SK-N-SH (cell line): ENCODE measurements at regions not wholly inside any gene's neighbourhood (a gene's known extent, or its start where the extent isn't known, plus 50 kb on each side); places are given as distances from the start of the nearest gene placed in this dataset.

Experiments used
- CTCF ChIA-PET: fragments of 300-600, 350-600 bp; formaldehyde crosslinking; extraction: SDS; loops from one replicate; lab custom pipeline; 2021; lab: Yijun Ruan, JAX
- POLR2A ChIA-PET: fragments of 350-600 bp; sonication (Branson Sonifier 250); formaldehyde crosslinking; extraction: SDS; loops from one replicate; lab custom pipeline; 2020; ENCODE audit warnings: antibody characterized with exemption, inconsistent platforms; lab: Yijun Ruan, JAX
- DNase-seq: peaks from one replicate; pipeline ENCODE4 v3.0.0; 2012
- H2AFZ ChIP-seq: fragments of 200-600 bp; sonication (generic); 2 replicates; pipeline ENCODE4 v1.8.1; 2016; ENCODE audit warnings: antibody characterized with exemption, mild to moderate bottlenecking, low read depth
- H3F3A ChIP-seq: fragments of 200-600 bp; sonication (generic); replicated peaks from 2 replicates; pipeline ENCODE3; 2016; ENCODE audit warnings: antibody characterized with exemption, mild to moderate bottlenecking; ENCODE audit not compliant: insufficient read depth
- H3K27ac ChIP-seq, 2 experiments: fragments of 200-500 bp in 1 of 2; fragments of 200-600 bp in 1 of 2; sonication (Bioruptor generic) in 1 of 2; sonication (generic), shearing (Covaris generic) in 1 of 2; 2 replicates each; pipeline versions ENCODE4 v1.5.1 to v1.6.1; 2014 to 2016; ENCODE audit warnings: low read depth in 2 of 2, inconsistent platforms in 1 of 2, low read length in 1 of 2, mild to moderate bottlenecking in 1 of 2, mixed read lengths in 1 of 2
- H3K27me3 ChIP-seq: fragments of 200-600 bp; sonication (generic), shearing (Covaris generic); 2 replicates; pipeline ENCODE4 v1.6.1; 2016; ENCODE audit warnings: mixed run types; ENCODE audit not compliant: insufficient read depth
- H3K36me3 ChIP-seq, 2 experiments: fragments of 200-500 bp in 1 of 2; fragments of 200-600 bp in 1 of 2; sonication (Bioruptor generic) in 1 of 2; sonication (generic) in 1 of 2; replicated peaks in 1 of 2; 2 replicates each; pipeline versions ENCODE3 to v1.5.1; 2014 to 2016; ENCODE audit warnings: low read length in 1 of 2, mild to moderate bottlenecking in 1 of 2; ENCODE audit not compliant: insufficient read depth in 2 of 2, control insufficient read depth in 1 of 2
- H3K4me1 ChIP-seq, 2 experiments: fragments of 200-500 bp in 1 of 2; fragments of 200-600 bp in 1 of 2; sonication (Bioruptor generic) in 1 of 2; sonication (generic), shearing (Covaris generic) in 1 of 2; 2 replicates each; pipeline versions ENCODE4 v1.5.1 to v1.6.1; 2014 to 2016; ENCODE audit warnings: low read depth in 1 of 2, low read length in 1 of 2, mixed run types in 1 of 2; ENCODE audit not compliant: insufficient read depth in 2 of 2, control insufficient read depth in 1 of 2
- H3K4me2 ChIP-seq: fragments of 200-600 bp; sonication (generic), shearing (Covaris generic); 2 replicates; pipeline ENCODE4 v1.6.1; 2017; ENCODE audit warnings: mixed run types
- H3K4me3 ChIP-seq, 2 experiments: fragments of 200-500 bp in 1 of 2; fragments of 200-600 bp in 1 of 2; sonication (Bioruptor generic) in 1 of 2; sonication (generic), shearing (Covaris generic) in 1 of 2; 2 replicates each; pipeline versions ENCODE4 v1.5.1 to v1.8.1; 2014 to 2016; ENCODE audit warnings: low read depth in 2 of 2, inconsistent platforms in 1 of 2, low read length in 1 of 2, mild to moderate bottlenecking in 1 of 2, mixed read lengths in 1 of 2, moderate library complexity in 1 of 2
- H3K79me2 ChIP-seq: fragments of 200-600 bp; sonication (generic); 2 replicates; pipeline ENCODE4 v1.8.1; 2017; ENCODE audit warnings: mild to moderate bottlenecking; ENCODE audit not compliant: insufficient read depth
- H3K9ac ChIP-seq: fragments of 200-600 bp; sonication (generic); 2 replicates; pipeline ENCODE4 v1.6.1; 2017; ENCODE audit warnings: mixed run types
- H3K9me2 ChIP-seq: fragments of 200-600 bp; sonication (generic); 2 replicates; pipeline ENCODE4 v1.6.1; 2017; ENCODE audit warnings: mixed run types
- H3K9me3 ChIP-seq: fragments of 200-600 bp; sonication (generic); 2 replicates; pipeline ENCODE4 v1.6.1; 2017; ENCODE audit warnings: mixed run types, mild to moderate bottlenecking, moderate library complexity
- H4K20me1 ChIP-seq: fragments of 200-600 bp; sonication (generic); 2 replicates; pipeline ENCODE4 v1.6.1; 2017; ENCODE audit warnings: mild to moderate bottlenecking, mixed run types; ENCODE audit not compliant: insufficient read depth
- CHD2 ChIP-seq: fragments of 150-350 bp; IDR thresholded peaks from 2 replicates; pipeline ENCODE4 v1.6.1; 2018; ENCODE audit warnings: low read length; ENCODE audit not compliant: partially characterized antibody
- CTCF ChIP-seq: fragments of 200-600 bp; sonication (generic); IDR thresholded peaks from 2 replicates; pipeline ENCODE4 v1.6.1; 2017; ENCODE audit warnings: antibody characterized with exemption, mild to moderate bottlenecking, moderate library complexity
- ELF1 ChIP-seq: IDR thresholded peaks from 2 replicates; pipeline ENCODE4 v1.4.0; 2012
- EP300 ChIP-seq, 2 experiments: IDR thresholded peaks; 2 replicates each; pipeline versions ENCODE4 v1.4.0 to v1.6.1; 2012; ENCODE audit warnings: borderline replicate concordance in 1 of 2, low read depth in 1 of 2, low read length in 1 of 2
- FOXM1 ChIP-seq: IDR thresholded peaks from 2 replicates; pipeline ENCODE4 v1.4.0; 2012; ENCODE audit warnings: low read depth, mild to moderate bottlenecking
- GATA2 ChIP-seq: sonication (generic); formaldehyde crosslinking; IDR thresholded peaks from 2 replicates; pipeline ENCODE4 v1.5.0; 2020; ENCODE audit warnings: mild to moderate bottlenecking, missing genetic modification reagents
- MEF2A ChIP-seq: IDR thresholded peaks from 2 replicates; pipeline ENCODE4 v1.4.0; 2012; ENCODE audit warnings: low read depth, borderline replicate concordance
- MXI1 ChIP-seq: IDR thresholded peaks from 2 replicates; pipeline ENCODE4 v1.6.1; 2012; ENCODE audit warnings: mild to moderate bottlenecking, low read depth, low read length, improper control_type of control experiment
- NRF1 ChIP-seq: IDR thresholded peaks from 2 replicates; pipeline ENCODE4 v1.6.1; 2012; ENCODE audit warnings: low read depth, mild to moderate bottlenecking, low read length
- POLR2AphosphoS5 ChIP-seq: IDR thresholded peaks from 2 replicates; pipeline ENCODE4 v1.6.1; 2012; ENCODE audit warnings: low read depth, low read length
- RAD21 ChIP-seq: IDR thresholded peaks from 2 replicates; pipeline ENCODE4 v1.6.1; 2012; ENCODE audit warnings: mild to moderate bottlenecking, low read length
- SMC3 ChIP-seq: IDR thresholded peaks from 2 replicates; pipeline ENCODE4 v1.6.1; 2012; ENCODE audit warnings: low read depth, low read length, improper control_type of control experiment
- TAF1 ChIP-seq: IDR thresholded peaks from 2 replicates; pipeline ENCODE4 v1.6.1; 2012; ENCODE audit warnings: low read depth, mild to moderate bottlenecking, low read length, moderate library complexity, borderline replicate concordance
- TEAD4 ChIP-seq: IDR thresholded peaks from 2 replicates; pipeline ENCODE4 v1.4.0; 2012; ENCODE audit warnings: mild to moderate bottlenecking, borderline replicate concordance; ENCODE audit not compliant: insufficient read depth
- USF2 ChIP-seq: fragments of 150-350 bp; IDR thresholded peaks from 2 replicates; pipeline ENCODE4 v1.6.1; 2017; ENCODE audit warnings: antibody characterized with exemption, low read length, low read depth, borderline replicate concordance
- ZBTB33 ChIP-seq: IDR thresholded peaks from 2 replicates; pipeline ENCODE4 v1.4.0; 2012; ENCODE audit warnings: low read depth, borderline replicate concordance
- WGBS: methylation state at CpG from one replicate; pipeline ENCODE4 v1.1.6; 2017; ENCODE audit warnings: low lambda C conversion rate; 5-methylcytosine and 5-hydroxymethylcytosine counted together

- TF ChIP-seq SMC3, result no peak
- no peak for TF ChIP-seq USF2
- no peak for TF ChIP-seq FOXM1
- TF ChIP-seq TAF1, result no peak
- TF ChIP-seq EP300 (IDR thresholded peaks at IDR 0.05; ENCODE audit: borderline replicate concordance in 1 of 2, low read depth in 1 of 2, low read length in 1 of 2), result peak in 1 of 2 experiments; percentile 59; a peak in 1 of 4 replicates
- TF ChIP-seq MXI1, result no peak
- no peak for TF ChIP-seq RAD21
- no peak for TF ChIP-seq NRF1
- TF ChIP-seq TEAD4, result no peak
- peak; percentile 89 for TF ChIP-seq MEF2A
- TF ChIP-seq ZBTB33, result no peak
- TF ChIP-seq ELF1, result no peak
Observed at GRCh38 chr6:89022798-89023197, 57.8 kb upstream of the PNRC1 start (continued).

DNA sequence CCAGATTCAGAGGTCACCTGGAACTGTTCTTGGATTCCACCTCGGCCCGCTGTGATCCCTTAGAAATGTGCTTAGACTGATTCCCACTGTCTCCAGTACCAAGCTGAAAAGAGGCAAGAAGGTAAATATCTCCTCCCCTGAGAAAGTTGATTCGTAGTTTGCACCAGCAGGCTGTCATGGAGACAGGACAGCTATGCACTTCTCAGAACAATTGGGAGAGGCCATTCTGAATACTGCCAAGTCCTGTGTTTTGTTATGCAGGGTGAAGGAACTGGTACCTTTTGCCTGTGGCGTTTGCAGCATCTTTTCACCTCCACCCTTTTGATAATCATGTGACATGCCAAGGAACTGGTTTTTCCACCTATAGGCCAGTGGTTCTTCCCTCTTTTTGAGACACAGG, 58.2 kb upstream of the RNGTT start:
- Histone ChIP-seq H3K4me3 (no peak overlapping the region), H3F3A (peaks cover 2% of the 10 kb centered on the region), H3K9ac (no peak overlapping the region), H2AFZ (no peak overlapping the region), H3K79me2 (no peaks in the 10 kb centered on the region), H3K9me3 (no peaks in the 10 kb centered on the region)
- POLR2A ChIA-PET, result no interaction called here
- no peak for DNase-seq
- CTCF ChIA-PET, result no interaction called here
- TF ChIP-seq CTCF, result no peak
- TF ChIP-seq POLR2AphosphoS5, result no peak
- no peak for TF ChIP-seq EP300 (IDR thresholded peaks at IDR 0.05; ENCODE audit: borderline replicate concordance in 1 of 2, low read depth in 1 of 2, low read length in 1 of 2)
- TF ChIP-seq TEAD4, result no peak
- no peak for TF ChIP-seq CHD2
- no peak for TF ChIP-seq GATA2 (CRISPR knock-in tag)
- TF ChIP-seq, all 33 proteins: peak for 0
- Histone ChIP-seq H3K27me3 (no peaks in the 10 kb centered on the region), H3K36me3 (no peaks in the 10 kb centered on the region), H3K4me2 (no peak overlapping the region), H4K20me1 (no peaks in the 10 kb centered on the region), H3K4me1 (no peaks in the 10 kb centered on the region), H3K9me2 (no peaks in the 10 kb centered on the region), H3K27ac (no peak overlapping the region)
- 92% methylated on average over 4 of the region's 4 CpGs for WGBS
